GM18873 (cell line): ENCODE measurements at regions not wholly inside any gene's neighbourhood (a gene's known extent, or its start where the extent isn't known, plus 50 kb on each side); places are given as distances from the start of the nearest gene placed in this dataset.

Experiments used
- ATAC-seq: cut with Tn5 transposase; IDR thresholded peaks from one replicate; pipeline ENCODE4 v1.9.1; 2021; ENCODE audit warnings: mild to moderate bottlenecking, moderate library complexity, moderate number of reproducible peaks; ENCODE audit not compliant: unreplicated experiment, low FRiP score

- no peak for ATAC-seq
Observed at GRCh38 chr5:174306345-174307030, 261.0 kb downstream of the NSG2 start.

- ATAC-seq, result no peak
Observed at GRCh38 chr5:174307031-174307408, 261.5 kb downstream of the NSG2 start.

- ATAC-seq, result no peak
Observed at GRCh38 chr5:174307656-174308271, 262.3 kb downstream of the NSG2 start.

GRCh38 chr5:174309131-174309795 is 263.8 kb downstream of the NSG2 start:
- no peak for ATAC-seq

GRCh38 chr5:174310243-174310642 is 264.7 kb downstream of the NSG2 start:
- ATAC-seq, result no peak

GRCh38 chr5:174310706-174311105 is 265.2 kb downstream of the NSG2 start:
- no peak for ATAC-seq

- ATAC-seq, result no peak
Observed at GRCh38 chr5:174311121-174311520, 265.6 kb downstream of the NSG2 start.

GRCh38 chr5:174311531-174312269 is 266.2 kb downstream of the NSG2 start:
- ATAC-seq, result no peak

- no peak for ATAC-seq
Observed at GRCh38 chr5:174312270-174312617, 266.7 kb downstream of the NSG2 start.

GRCh38 chr5:174312641-174313040 is 267.1 kb downstream of the NSG2 start:
- ATAC-seq, result no peak

- no peak for ATAC-seq
Observed at GRCh38 chr5:174313615-174314014, 268.1 kb downstream of the NSG2 start.

GRCh38 chr5:174314261-174314660 is 268.8 kb downstream of the NSG2 start:
- ATAC-seq, result no peak

- no peak for ATAC-seq
Observed at GRCh38 chr5:174315471-174315870, 270.0 kb downstream of the NSG2 start.

- no peak for ATAC-seq
Observed at GRCh38 chr5:174315871-174316270, 270.4 kb downstream of the NSG2 start.

GRCh38 chr5:174316326-174316725 is 270.8 kb downstream of the NSG2 start:
- ATAC-seq, result no peak

GRCh38 chr5:174317256-174317894 is 271.9 kb downstream of the NSG2 start:
- no peak for ATAC-seq

GRCh38 chr5:174318578-174318977 is 273.1 kb downstream of the NSG2 start:
- ATAC-seq, result no peak

GRCh38 chr5:174319551-174319950 is 274.0 kb downstream of the NSG2 start:
- ATAC-seq, result no peak

GRCh38 chr5:174320051-174320450 is 274.5 kb downstream of the NSG2 start:
- ATAC-seq, result no peak

- no peak for ATAC-seq
Observed at GRCh38 chr5:174323878-174324281, 278.4 kb downstream of the NSG2 start.

- ATAC-seq, result no peak
Observed at GRCh38 chr5:174324680-174325079, 279.2 kb downstream of the NSG2 start.
